Fibroblast of peridontal ligament (primary cell): ENCODE measurements at regions not wholly inside any gene's neighbourhood (a gene's known extent, or its start where the extent isn't known, plus 50 kb on each side); places are given as distances from the start of the nearest gene placed in this dataset.

Source experiments
- DNase-seq: peaks from one replicate; pipeline ENCODE4 v3.0.0-alpha.2; 2010; ENCODE audit errors: extremely low read depth

GRCh38 chr4:58553679-58554078, 1443.5 kb upstream of the IGFBP7 start:
- no peak for DNase-seq

DNA sequence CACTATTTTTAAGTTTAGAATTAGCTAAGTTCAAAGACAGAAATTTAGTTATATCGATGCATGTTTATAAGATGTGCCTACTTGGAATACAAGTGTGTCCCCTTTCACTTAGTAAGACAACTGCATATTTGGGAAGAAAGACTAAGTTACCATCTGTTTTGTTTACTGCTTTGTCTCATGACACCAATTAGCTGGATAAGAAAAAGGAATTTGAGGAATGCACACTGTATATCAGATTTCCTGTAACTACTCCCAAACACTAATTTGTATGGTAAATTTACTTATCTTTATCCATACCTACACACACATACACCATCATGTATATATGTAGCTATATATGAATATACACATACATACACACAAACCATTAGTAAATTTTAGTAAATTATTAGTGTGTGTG, 1442.8 kb upstream of the IGFBP7 start:
- DNase-seq, result no peak

GRCh38 chr4:58551676-58552075, 1441.5 kb upstream of the IGFBP7 start:
- no peak for DNase-seq

- no peak for DNase-seq
Observed at GRCh38 chr4:58543465-58543864, 1433.3 kb upstream of the IGFBP7 start.

GRCh38 chr4:58541926-58542325, 1431.7 kb upstream of the IGFBP7 start:
- no peak for DNase-seq

GRCh38 chr4:58522765-58523382, 1412.7 kb upstream of the IGFBP7 start:
- DNase-seq, result no peak

GRCh38 chr4:58515226-58515625, 1405.0 kb upstream of the IGFBP7 start:
- DNase-seq, result no peak

GRCh38 chr4:58514299-58514698, 1404.1 kb upstream of the IGFBP7 start:
- no peak for DNase-seq

- no peak for DNase-seq
Observed at GRCh38 chr4:58510652-58511051, 1400.5 kb upstream of the IGFBP7 start.

- no peak for DNase-seq
Observed at GRCh38 chr4:58507079-58507478, 1396.9 kb upstream of the IGFBP7 start.

DNA sequence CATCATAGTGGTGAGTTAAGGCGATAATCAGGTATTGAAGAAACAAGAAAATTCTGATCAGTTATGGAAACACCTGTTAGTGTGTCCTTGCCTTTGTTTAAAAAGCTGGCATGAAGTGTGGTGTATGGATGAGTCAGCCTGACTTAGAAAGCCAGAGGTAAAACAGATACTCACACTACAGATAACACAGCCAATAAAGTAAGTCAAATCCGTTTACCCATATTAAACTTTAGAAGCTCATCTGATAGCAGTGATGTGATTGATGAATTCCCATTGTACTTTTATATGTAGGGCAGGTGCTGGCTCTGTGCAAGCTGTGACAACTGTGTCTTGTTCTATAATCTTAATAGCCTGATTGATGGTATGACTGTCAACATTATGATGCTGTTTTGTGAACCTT, 1392.7 kb upstream of the IGFBP7 start:
- no peak for DNase-seq

DNA sequence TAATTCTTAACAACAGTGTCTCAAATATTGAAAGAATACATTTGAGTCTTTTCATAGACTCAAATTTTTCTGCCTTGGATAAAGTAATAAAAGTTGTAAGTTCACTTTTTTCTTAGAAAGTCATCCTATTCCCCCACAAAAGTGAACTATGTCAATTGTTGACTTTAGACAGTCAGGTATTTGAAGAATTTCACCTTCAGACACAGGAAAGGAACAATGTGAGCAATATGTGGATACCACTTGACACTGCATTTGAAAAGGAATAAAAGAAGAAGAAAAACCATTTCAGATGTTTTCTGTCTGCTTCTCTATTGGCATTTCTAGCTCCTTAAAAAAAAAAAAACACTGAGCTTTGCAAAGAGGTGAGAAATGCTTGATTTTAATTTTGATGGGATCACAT, 1389.0 kb upstream of the IGFBP7 start:
- no peak for DNase-seq

GRCh38 chr4:58491620-58492019, 1381.4 kb upstream of the IGFBP7 start:
- no peak for DNase-seq

DNA sequence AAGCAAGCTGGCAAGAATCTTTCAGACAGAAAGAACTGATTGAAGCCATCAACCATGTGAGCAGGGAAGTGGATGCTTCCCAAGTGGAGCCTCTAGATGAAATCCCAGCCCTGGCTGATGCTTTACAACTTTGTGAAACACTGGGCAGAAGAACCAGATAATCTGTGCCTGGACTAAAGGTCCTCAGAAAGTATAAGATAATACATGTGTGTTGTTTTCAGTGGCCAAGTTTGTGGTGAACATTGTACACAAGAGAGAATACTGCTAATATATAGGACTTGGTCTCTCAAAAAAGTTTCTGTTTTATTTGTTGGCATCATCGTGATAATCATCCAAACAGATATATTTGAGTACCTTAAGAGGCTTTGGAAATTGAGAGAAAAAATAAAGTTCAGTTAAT, 1367.8 kb upstream of the IGFBP7 start:
- no peak for DNase-seq

- DNase-seq, result no peak
Observed at GRCh38 chr4:58477513-58477912, 1367.3 kb upstream of the IGFBP7 start.

- no peak for DNase-seq
Observed at GRCh38 chr4:58475097-58475496, 1364.9 kb upstream of the IGFBP7 start.

GRCh38 chr4:58465031-58465430, 1354.8 kb upstream of the IGFBP7 start:
- DNase-seq, result no peak

DNA sequence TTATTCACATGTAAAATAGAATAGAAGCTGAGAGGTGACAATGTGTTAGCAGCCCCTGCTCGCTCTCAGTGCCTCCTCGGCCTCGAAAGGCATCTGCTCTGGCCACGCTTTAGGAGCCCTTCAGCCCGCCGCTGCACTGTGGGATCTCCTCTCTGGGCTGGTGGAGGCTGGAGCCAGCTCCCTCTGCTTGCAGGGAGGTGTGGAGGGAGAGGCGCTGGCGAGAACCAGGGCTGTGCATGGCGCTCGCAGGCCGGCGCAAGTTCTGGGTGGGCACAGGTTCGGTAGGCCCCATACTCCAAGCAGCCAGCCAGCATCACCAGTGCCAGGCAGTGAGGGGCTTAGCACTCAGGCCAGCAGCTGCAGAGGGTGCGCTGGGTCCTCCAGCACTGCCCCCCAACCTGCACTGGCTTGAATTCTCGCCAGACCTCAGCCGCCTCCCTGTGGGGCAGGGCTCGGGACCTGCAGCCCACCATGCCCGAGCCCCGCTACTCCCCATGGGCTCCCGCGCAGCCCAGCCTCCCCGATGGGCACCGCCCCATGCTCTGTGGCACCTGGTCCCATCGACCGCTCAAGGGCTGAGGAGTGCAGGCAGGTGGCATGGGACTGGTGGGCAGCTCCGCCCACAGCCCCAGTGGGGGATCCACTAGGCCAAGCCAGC, 1346.7 kb upstream of the IGFBP7 start:
- DNase-seq, result no peak

GRCh38 chr4:58453956-58454355, 1343.8 kb upstream of the IGFBP7 start:
- DNase-seq, result no peak

GRCh38 chr4:58451707-58452106, 1341.5 kb upstream of the IGFBP7 start:
- no peak for DNase-seq

- DNase-seq, result no peak
Observed at GRCh38 chr4:58435871-58436270, 1325.7 kb upstream of the IGFBP7 start.

DNA sequence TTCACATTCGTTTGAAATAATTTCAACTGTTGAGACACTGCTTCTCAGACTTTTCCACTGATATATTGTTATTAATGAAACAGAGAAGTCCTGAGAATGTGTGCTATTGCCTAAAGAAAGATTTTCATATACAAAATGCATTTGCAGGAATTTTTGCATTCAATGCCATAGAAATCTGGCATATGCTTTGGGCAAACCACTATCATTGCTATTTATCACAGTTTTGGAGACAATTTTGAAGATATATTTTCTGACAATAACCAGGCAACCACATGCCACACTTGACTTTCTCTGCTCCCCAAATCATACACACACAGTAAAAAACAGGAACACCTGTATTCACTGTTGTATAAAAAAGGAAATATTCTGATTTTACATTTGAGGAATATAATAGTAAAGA, 1303.7 kb upstream of the IGFBP7 start:
- DNase-seq, result no peak

DNA sequence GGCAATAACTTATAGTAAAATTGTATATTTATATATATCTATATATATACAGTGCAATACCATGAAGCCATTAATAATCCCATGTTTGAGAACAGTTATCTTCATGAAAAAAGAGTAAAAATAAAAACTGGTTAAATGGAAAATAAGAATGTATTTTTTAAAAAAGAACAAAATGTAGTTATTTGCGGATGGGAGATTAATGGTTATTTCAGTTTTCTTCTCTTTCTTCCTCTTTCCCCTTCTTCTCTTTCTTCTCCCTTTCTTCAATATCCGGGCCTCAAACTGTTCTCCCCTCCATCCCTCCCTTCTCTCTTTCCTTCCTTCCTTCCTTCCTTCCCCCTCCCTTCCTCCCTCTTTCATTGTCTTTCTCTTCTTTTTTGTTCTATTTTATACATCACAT, 1301.7 kb upstream of the IGFBP7 start:
- DNase-seq, result no peak

DNA sequence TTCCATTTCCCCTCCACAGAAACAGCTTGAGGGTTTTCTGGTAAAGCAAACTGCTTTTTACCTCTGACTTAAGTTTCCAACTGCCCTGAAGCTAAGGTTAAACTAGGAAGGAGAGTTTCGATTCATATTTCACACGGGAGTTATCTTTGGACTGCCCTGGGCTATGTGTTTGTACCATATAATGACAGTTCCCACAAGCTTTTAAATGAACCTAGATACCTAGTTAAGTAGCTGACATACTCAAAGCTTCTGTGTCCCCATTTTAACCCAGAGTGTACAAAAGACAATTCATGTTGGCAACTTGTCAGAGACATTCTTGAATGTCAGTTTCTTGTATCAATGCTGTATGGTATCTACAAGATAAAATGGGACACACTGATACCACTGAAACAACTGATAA, 1296.6 kb upstream of the IGFBP7 start:
- no peak for DNase-seq
